ENCODE measurements at regions not wholly inside any gene's neighbourhood (a gene's known extent, or its start where the extent isn't known, plus 50 kb on each side); places are given as distances from the start of the nearest gene placed in this dataset.

GRCh38 chr4:54992266-54992665, 133.1 kb downstream of the KDR start:
- TF ChIP-seq, protein P1, sequence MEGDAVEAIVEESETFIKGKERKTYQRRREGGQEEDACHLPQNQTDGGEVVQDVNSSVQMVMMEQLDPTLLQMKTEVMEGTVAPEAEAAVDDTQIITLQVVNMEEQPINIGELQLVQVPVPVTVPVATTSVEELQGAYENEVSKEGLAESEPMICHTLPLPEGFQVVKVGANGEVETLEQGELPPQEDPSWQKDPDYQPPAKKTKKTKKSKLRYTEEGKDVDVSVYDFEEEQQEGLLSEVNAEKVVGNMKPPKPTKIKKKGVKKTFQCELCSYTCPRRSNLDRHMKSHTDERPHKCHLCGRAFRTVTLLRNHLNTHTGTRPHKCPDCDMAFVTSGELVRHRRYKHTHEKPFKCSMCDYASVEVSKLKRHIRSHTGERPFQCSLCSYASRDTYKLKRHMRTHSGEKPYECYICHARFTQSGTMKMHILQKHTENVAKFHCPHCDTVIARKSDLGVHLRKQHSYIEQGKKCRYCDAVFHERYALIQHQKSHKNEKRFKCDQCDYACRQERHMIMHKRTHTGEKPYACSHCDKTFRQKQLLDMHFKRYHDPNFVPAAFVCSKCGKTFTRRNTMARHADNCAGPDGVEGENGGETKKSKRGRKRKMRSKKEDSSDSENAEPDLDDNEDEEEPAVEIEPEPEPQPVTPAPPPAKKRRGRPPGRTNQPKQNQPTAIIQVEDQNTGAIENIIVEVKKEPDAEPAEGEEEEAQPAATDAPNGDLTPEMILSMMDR (IDR thresholded peaks at IDR 0.05; ENCODE audit: low read length): no peak
- TF ChIP-seq EZH2 (optimal IDR thresholded peaks at IDR 0.05; ENCODE audit: low read depth, low read length): no peak

Data from MM.1S (cell line).